ENCODE measurements at regions not wholly inside any gene's neighbourhood (a gene's known extent, or its start where the extent isn't known, plus 50 kb on each side); places are given as distances from the start of the nearest gene placed in this dataset.

- no peaks in the 10 kb centered on the region for H3K79me1 ChIP-seq (ENCODE audit: insufficient read depth, low read depth, low read length, poor library complexity, severe bottlenecking)
- H3K4ac ChIP-seq (ENCODE audit: low read depth, low read length), result no peak overlapping the region
- no peaks in the 10 kb centered on the region for H3K4me1 ChIP-seq (ENCODE audit: insufficient read depth, low read length)
- no peaks in the 10 kb centered on the region for H3K79me2 ChIP-seq (ENCODE audit: insufficient read depth, low read length)
- Mint-ChIP-seq H3K36me3 (ENCODE audit: insufficient read depth in 1 of 3, low read depth in 3 of 3) (no peaks in the 10 kb centered on the region), H3K4me3 (no peak overlapping the region), H3K9me3 (no peaks in the 10 kb centered on the region), H3K27ac (no peak overlapping the region), H3K4me1 (no peaks in the 10 kb centered on the region), H3K27me3 (ENCODE audit: low read depth) (no peaks in the 10 kb centered on the region)
- H4K5ac ChIP-seq (ENCODE audit: insufficient read length, low read depth, low read length), result no peak overlapping the region
- H4K20me1 ChIP-seq (ENCODE audit: control insufficient read depth, insufficient read depth, insufficient read length), result no peaks in the 10 kb centered on the region
- H3K27me3 ChIP-seq (ENCODE audit: insufficient read depth, low read length), result no peaks in the 10 kb centered on the region
- no peak overlapping the region for H2BK12ac ChIP-seq (ENCODE audit: insufficient read length, low read depth, low read length)
- no peak overlapping the region for H2BK120ac ChIP-seq (ENCODE audit: low read depth, low read length, poor library complexity, severe bottlenecking)
- H3K23me2 ChIP-seq (ENCODE audit: insufficient read length, low read depth, low read length, poor library complexity, severe bottlenecking), result no peaks in the 10 kb centered on the region
- H2AFZ ChIP-seq (ENCODE audit: low read length), result no peak overlapping the region
- WGBS (ENCODE audit: extremely low coverage, insufficient read length, low lambda C conversion rate), result no CpG with 5 or more reads among the region's 4 CpGs
- H3K23ac ChIP-seq (ENCODE audit: insufficient read length, low read depth, low read length), result no peak overlapping the region
- H2BK20ac ChIP-seq (ENCODE audit: low read depth, low read length, poor library complexity, severe bottlenecking), result no peak overlapping the region
- no peak overlapping the region for H2BK15ac ChIP-seq (ENCODE audit: low read depth, low read length)
- no peak overlapping the region for H4K8ac ChIP-seq (replicated peaks; ENCODE audit: insufficient read length, low read depth, low read length)
- H3K14ac ChIP-seq (ENCODE audit: insufficient read depth, low read length), result no peak overlapping the region
- DNase-seq, result no peak
- no peak overlapping the region for H3K27ac ChIP-seq (ENCODE audit: insufficient read length, low read depth, low read length)
- no peak overlapping the region for H3T11ph ChIP-seq (ENCODE audit: low read length)
- no peak for TF ChIP-seq CTCF (conservative IDR thresholded peaks at IDR 0.05)
- no peak overlapping the region for H2AK5ac ChIP-seq (ENCODE audit: insufficient read length, low read length)
- H4K91ac ChIP-seq (ENCODE audit: insufficient read length, low read depth, low read length), result no peak overlapping the region
- H3K9ac ChIP-seq (ENCODE audit: extremely low read depth, insufficient read length, low read length), result no peak overlapping the region
- H3K9me3 ChIP-seq (ENCODE audit: control insufficient read depth, low read depth, low read length), result no peaks in the 10 kb centered on the region
- H3K18ac ChIP-seq (ENCODE audit: insufficient read length, low read depth, low read length), result no peak overlapping the region
- no peak overlapping the region for H2BK5ac ChIP-seq (ENCODE audit: insufficient read length, low read length)
- H3K4me2 ChIP-seq (ENCODE audit: insufficient read depth, insufficient read length, low read length), result no peak overlapping the region
- no peak overlapping the region for H3K56ac ChIP-seq (ENCODE audit: insufficient read length, low read depth, low read length)
Observed at GRCh38 chr7:124376111-124376510, 343.2 kb upstream of the TMEM229A start.

Data from H9 (cell line).